A549 (cell line): ENCODE measurements at regions not wholly inside any gene's neighbourhood (a gene's known extent, or its start where the extent isn't known, plus 50 kb on each side); places are given as distances from the start of the nearest gene placed in this dataset.

Source experiments
- ATAC-seq, 2 experiments: fragments of 200-7000 bp in 1 of 2; fragments of >200 bp in 1 of 2; cut with Nextera tagmentation in 1 of 2; cut with Tn5 transposase in 1 of 2; 3 replicates each; pipeline versions ENCODE4 v1.8.0 to v1.9.1; 2018 to 2020; ENCODE audit warnings: mild to moderate bottlenecking in 1 of 2, moderate library complexity in 1 of 2
- CTCF ChIA-PET: fragments of 300-600 bp; sonication (Branson Sonifier 250); formaldehyde crosslinking; extraction: SDS; loops from one replicate; lab custom pipeline; 2021; ENCODE audit warnings: antibody characterized with exemption, inconsistent platforms; lab: Yijun Ruan, JAX
- POLR2A ChIA-PET: fragments of 350-600 bp; formaldehyde crosslinking; extraction: SDS; loops from one replicate; lab custom pipeline; 2021; ENCODE audit warnings: antibody characterized with exemption, inconsistent platforms; lab: Yijun Ruan, JAX
- DNase-seq, 2 experiments: peaks; one replicate each; pipeline versions ENCODE4 v3.0.0 to v3.0.0-alpha.2; 2011 to 2016; ENCODE audit warnings: low read depth in 1 of 2, low spot score in 1 of 2
- FAIRE-seq: peaks from 2 replicates; lab custom pipeline; 2011; peaks lifted over from hg19 to GRCh38; lab: Jason Lieb, UNC
- H3K27ac ChIP-seq, 2 experiments: fragments of >200 bp; sonication (Bioruptor Twin); formaldehyde crosslinking; 3 replicates each; pipeline ENCODE4 v1.5.1; 2016 to 2017
- H3K4me1 ChIP-seq: fragments of >200 bp; sonication (Bioruptor Twin); formaldehyde crosslinking; 3 replicates; pipeline ENCODE4 v1.6.1; 2016
- H3K4me2 ChIP-seq: fragments of >200 bp; sonication (Bioruptor Twin); formaldehyde crosslinking; 3 replicates; pipeline ENCODE4 v1.6.1; 2016
- H3K4me3 ChIP-seq: fragments of >200 bp; sonication (Bioruptor Twin); formaldehyde crosslinking; 3 replicates; pipeline ENCODE4 v1.5.1; 2016
- H3K9me3 ChIP-seq: fragments of >200 bp; sonication (Bioruptor Twin); formaldehyde crosslinking; 3 replicates; pipeline ENCODE4 v1.6.1; 2016
- BHLHE40 ChIP-seq: IDR thresholded peaks from 2 replicates; pipeline ENCODE4 v1.6.1; 2012; ENCODE audit warnings: low read depth, low read length, inconsistent platforms
- CBX2 ChIP-seq: fragments of 200-600 bp; sonication (generic); IDR thresholded peaks from 2 replicates; pipeline ENCODE4 v1.6.1; 2016; ENCODE audit warnings: low read depth, mild to moderate bottlenecking, borderline replicate concordance
- EHMT2 ChIP-seq: fragments of 200-600 bp; sonication (generic); IDR thresholded peaks from 2 replicates; pipeline ENCODE4 v1.6.1; 2016; ENCODE audit warnings: antibody characterized with exemption, low read depth, mild to moderate bottlenecking, moderate library complexity
- EP300 ChIP-seq, 2 experiments: fragments of >200 bp; sonication (Bioruptor Twin); formaldehyde crosslinking; IDR thresholded peaks; 2 replicates in 1 of 2; 3 replicates in 1 of 2; pipeline ENCODE4 v1.6.1; 2016 to 2017
- ESRRA ChIP-seq: fragments of 150-350 bp; IDR thresholded peaks from 2 replicates; pipeline ENCODE4 v1.6.1; 2014; ENCODE audit warnings: mild to moderate bottlenecking, low read length, borderline replicate concordance
- HEYL ChIP-seq: fragments of 250-450 bp; sonication (Bioruptor Pico); IDR thresholded peaks from 2 replicates; pipeline ENCODE4 v1.8.0; 2021; ENCODE audit warnings: mild to moderate bottlenecking, moderate library complexity
- HMGXB4 ChIP-seq: fragments of 250-450 bp; sonication (Bioruptor Pico); IDR thresholded peaks from 2 replicates; pipeline ENCODE4 v1.5.0; 2021; ENCODE audit warnings: mild to moderate bottlenecking, moderate library complexity, borderline replicate concordance
- HOXA7 ChIP-seq: fragments of 250-450 bp; sonication (Bioruptor Pico); IDR thresholded peaks from 2 replicates; pipeline ENCODE4 v1.5.0; 2020; ENCODE audit warnings: mild to moderate bottlenecking, moderate library complexity
- HOXB13 ChIP-seq: fragments of 250-450 bp; sonication (Bioruptor Pico); IDR thresholded peaks from 2 replicates; pipeline ENCODE4 v1.5.0; 2020; ENCODE audit warnings: low read depth, mild to moderate bottlenecking, moderate library complexity
- JUN ChIP-seq, 2 experiments: fragments of >200 bp; sonication (Bioruptor Twin); formaldehyde crosslinking; IDR thresholded peaks; 2 replicates in 1 of 2; 3 replicates in 1 of 2; pipeline ENCODE4 v1.6.1; 2016 to 2017
- KDM1A ChIP-seq: fragments of 200-600 bp; sonication (generic); IDR thresholded peaks from 2 replicates; pipeline ENCODE4 v1.6.1; 2016; ENCODE audit warnings: low read depth, mild to moderate bottlenecking
- KDM5A ChIP-seq: fragments of 200-600 bp; sonication (generic); IDR thresholded peaks from 2 replicates; pipeline ENCODE4 v1.6.1; 2016; ENCODE audit warnings: antibody characterized with exemption, mild to moderate bottlenecking
- MAFK ChIP-seq: fragments of 450-650 bp; IDR thresholded peaks from 2 replicates; pipeline ENCODE4 v1.6.1; 2014; ENCODE audit not compliant: partially characterized antibody
- MYC ChIP-seq: IDR thresholded peaks from 2 replicates; pipeline ENCODE4 v1.6.1; 2012; ENCODE audit warnings: mild to moderate bottlenecking, inconsistent platforms, low read length, improper control_type of control experiment, borderline replicate concordance
- NFE2L2 ChIP-seq: fragments of 150-350 bp; conservative IDR thresholded peaks from 2 replicates; pipeline ENCODE4 v1.6.1; 2014; ENCODE audit warnings: low read length
- PHF8 ChIP-seq: fragments of 200-600 bp; sonication (generic); IDR thresholded peaks from 2 replicates; pipeline ENCODE4 v1.6.1; 2016; ENCODE audit warnings: low read depth, mild to moderate bottlenecking, antibody characterized with exemption, moderate library complexity, borderline replicate concordance
- POLR2AphosphoS2 ChIP-seq: conservative IDR thresholded peaks from 2 replicates; pipeline ENCODE4 v1.6.1; 2012; ENCODE audit warnings: low read length, improper control_type of control experiment, inconsistent platforms
- RAD21 ChIP-seq, 2 experiments: fragments of >200 bp in 1 of 2; sonication (Bioruptor Twin) in 1 of 2; formaldehyde crosslinking in 1 of 2; IDR thresholded peaks in 1 of 2; conservative IDR thresholded peaks in 1 of 2; 2 replicates in 1 of 2; 3 replicates in 1 of 2; pipeline ENCODE4 v1.6.1; 2012 to 2018; ENCODE audit warnings: inconsistent platforms in 1 of 2
- TFCP2L1 ChIP-seq: fragments of 250-450 bp; sonication (Bioruptor Pico); IDR thresholded peaks from 2 replicates; pipeline ENCODE4 v1.5.0; 2021; ENCODE audit warnings: mild to moderate bottlenecking
- WGBS: methylation state at CpG from one replicate; pipeline ENCODE4 v1.1.6; 2017; ENCODE audit errors: missing lambda C conversion rate; 5-methylcytosine and 5-hydroxymethylcytosine counted together
- TF ChIP-seq, protein P1 (sequence below): fragments of 200-600 bp; sonication (generic); IDR thresholded peaks from 2 replicates; pipeline ENCODE4 v1.6.1; 2016; ENCODE audit warnings: antibody characterized with exemption, mild to moderate bottlenecking, moderate library complexity
- TF ChIP-seq, protein P2 (sequence below): fragments of >200 bp; sonication (Bioruptor Twin); formaldehyde crosslinking; IDR thresholded peaks from 3 replicates; pipeline ENCODE4 v1.5.1; 2016

GRCh38 chr13:50592412-50593155 is 250.9 kb downstream of the DLEU7 start (continued):
- TF ChIP-seq, protein P1, sequence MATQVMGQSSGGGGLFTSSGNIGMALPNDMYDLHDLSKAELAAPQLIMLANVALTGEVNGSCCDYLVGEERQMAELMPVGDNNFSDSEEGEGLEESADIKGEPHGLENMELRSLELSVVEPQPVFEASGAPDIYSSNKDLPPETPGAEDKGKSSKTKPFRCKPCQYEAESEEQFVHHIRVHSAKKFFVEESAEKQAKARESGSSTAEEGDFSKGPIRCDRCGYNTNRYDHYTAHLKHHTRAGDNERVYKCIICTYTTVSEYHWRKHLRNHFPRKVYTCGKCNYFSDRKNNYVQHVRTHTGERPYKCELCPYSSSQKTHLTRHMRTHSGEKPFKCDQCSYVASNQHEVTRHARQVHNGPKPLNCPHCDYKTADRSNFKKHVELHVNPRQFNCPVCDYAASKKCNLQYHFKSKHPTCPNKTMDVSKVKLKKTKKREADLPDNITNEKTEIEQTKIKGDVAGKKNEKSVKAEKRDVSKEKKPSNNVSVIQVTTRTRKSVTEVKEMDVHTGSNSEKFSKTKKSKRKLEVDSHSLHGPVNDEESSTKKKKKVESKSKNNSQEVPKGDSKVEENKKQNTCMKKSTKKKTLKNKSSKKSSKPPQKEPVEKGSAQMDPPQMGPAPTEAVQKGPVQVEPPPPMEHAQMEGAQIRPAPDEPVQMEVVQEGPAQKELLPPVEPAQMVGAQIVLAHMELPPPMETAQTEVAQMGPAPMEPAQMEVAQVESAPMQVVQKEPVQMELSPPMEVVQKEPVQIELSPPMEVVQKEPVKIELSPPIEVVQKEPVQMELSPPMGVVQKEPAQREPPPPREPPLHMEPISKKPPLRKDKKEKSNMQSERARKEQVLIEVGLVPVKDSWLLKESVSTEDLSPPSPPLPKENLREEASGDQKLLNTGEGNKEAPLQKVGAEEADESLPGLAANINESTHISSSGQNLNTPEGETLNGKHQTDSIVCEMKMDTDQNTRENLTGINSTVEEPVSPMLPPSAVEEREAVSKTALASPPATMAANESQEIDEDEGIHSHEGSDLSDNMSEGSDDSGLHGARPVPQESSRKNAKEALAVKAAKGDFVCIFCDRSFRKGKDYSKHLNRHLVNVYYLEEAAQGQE, result no peak
- no peak for TF ChIP-seq EP300 (IDR thresholded peaks at IDR 0.05)
- no peak for TF ChIP-seq JUN (IDR thresholded peaks at IDR 0.05)
- no peak for TF ChIP-seq RAD21 (conservative IDR thresholded peaks at IDR 0.05 in 1 of 2, IDR thresholded peaks at IDR 0.05 in 1 of 2)
- no peak for TF ChIP-seq PHF8
- TF ChIP-seq HOXB13 (CRISPR knock-in tag), result no peak

DNA sequence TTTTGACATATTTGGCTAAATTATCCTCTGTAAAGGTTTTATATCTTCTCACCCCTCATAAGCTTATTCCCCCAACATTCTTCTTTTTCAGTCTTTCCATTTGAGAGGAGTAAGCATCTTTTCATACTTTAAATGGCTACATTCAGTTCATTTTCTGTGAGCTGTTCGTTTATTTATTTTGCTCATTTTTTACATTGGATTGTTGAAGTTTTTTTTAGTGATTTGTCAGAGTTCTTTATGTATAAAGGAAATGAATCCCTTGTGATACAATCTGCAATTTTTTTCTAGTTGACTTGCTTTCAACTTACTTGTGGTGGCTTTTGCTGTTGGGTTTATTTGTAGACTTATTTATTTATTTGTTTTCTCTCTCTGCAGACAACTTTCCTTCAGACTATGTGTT is 250.3 kb downstream of the DLEU7 start:
- Histone ChIP-seq H3K4me1 (peaks cover 18% of the 10 kb centered on the region; the same call in 2 of the 3 replicates), H3K27ac (no peak overlapping the region), H3K4me2 (no peak overlapping the region), H3K9me3 (no peaks in the 10 kb centered on the region), H3K4me3 (no peak overlapping the region)
- TF ChIP-seq EHMT2 (no peak), POLR2AphosphoS2 (no peak), TFCP2L1 (CRISPR knock-in tag) (no peak), KDM1A (no peak), MYC (no peak), HOXA7 (CRISPR knock-in tag) (no peak), MAFK (no peak), BHLHE40 (no peak)
- TF ChIP-seq, protein P2, sequence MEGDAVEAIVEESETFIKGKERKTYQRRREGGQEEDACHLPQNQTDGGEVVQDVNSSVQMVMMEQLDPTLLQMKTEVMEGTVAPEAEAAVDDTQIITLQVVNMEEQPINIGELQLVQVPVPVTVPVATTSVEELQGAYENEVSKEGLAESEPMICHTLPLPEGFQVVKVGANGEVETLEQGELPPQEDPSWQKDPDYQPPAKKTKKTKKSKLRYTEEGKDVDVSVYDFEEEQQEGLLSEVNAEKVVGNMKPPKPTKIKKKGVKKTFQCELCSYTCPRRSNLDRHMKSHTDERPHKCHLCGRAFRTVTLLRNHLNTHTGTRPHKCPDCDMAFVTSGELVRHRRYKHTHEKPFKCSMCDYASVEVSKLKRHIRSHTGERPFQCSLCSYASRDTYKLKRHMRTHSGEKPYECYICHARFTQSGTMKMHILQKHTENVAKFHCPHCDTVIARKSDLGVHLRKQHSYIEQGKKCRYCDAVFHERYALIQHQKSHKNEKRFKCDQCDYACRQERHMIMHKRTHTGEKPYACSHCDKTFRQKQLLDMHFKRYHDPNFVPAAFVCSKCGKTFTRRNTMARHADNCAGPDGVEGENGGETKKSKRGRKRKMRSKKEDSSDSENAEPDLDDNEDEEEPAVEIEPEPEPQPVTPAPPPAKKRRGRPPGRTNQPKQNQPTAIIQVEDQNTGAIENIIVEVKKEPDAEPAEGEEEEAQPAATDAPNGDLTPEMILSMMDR, result no peak
- WGBS, result 27% methylated on average over 1 of the region's 1 CpG
- ATAC-seq (no peak), DNase-seq (no peak), FAIRE-seq (no peak)
- CTCF ChIA-PET, result no interaction called here
- POLR2A ChIA-PET, result no interaction called here

DNA sequence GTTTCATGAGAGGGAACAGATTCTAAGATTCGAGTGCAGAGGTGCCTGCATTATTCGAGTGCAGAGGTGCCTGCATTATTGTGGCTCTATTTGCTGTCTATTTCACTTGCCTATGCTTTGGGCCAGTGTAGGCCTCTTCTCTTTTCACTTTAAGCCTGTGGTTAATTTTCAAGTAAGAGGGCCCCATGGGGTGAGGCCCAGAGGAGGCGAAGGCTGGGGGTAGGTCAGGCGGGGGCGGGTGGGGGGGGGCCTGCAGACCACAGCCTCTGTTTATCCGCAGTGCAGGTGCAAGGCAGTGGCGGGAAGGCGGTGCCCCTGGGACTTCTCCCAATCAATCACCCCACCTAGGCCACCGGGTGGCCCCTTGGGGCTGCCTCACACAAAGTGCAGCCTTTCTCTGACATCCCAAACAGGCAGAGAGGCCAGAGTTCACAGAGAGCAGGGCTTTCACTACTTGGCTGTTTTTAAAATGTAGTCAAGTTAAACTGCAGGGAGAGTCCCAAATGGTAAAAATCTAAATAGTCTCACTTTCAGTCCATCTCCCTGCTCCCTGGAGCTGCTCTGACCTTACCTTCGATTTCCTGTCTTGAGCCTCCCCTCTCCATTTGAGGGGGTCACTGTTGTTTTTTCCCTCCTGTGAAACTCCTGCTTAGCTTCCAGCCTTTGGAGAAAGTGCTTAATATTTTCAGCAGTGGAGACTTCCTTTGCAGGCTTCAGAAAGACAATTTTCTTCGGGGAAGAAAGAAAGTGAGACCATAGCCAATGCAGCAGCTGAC is 249.0 kb downstream of the DLEU7 start:
- ATAC-seq (no peak), FAIRE-seq (no peak), DNase-seq (no peak)
- WGBS, result 68% methylated on average over 5 of the region's 11 CpGs
- peaks cover 5% of the 10 kb centered on the region; the same call in 2 of the 3 replicates for H3K4me1 ChIP-seq
- CTCF ChIA-PET, result no interaction called here
- TF ChIP-seq KDM5A (no peak), EHMT2 (no peak), NFE2L2 (no peak), ESRRA (no peak), MAFK (no peak), BHLHE40 (no peak), CBX2 (no peak), HMGXB4 (no peak), HEYL (CRISPR knock-in tag) (no peak)
- no peak overlapping the region for H3K4me2 ChIP-seq
- H3K4me3 ChIP-seq, result no peak overlapping the region
- H3K9me3 ChIP-seq, result no peaks in the 10 kb centered on the region
- H3K27ac ChIP-seq, result no peak overlapping the region
- POLR2A ChIA-PET, result no interaction called here
